NT2/D1 (cell line): ENCODE measurements at regions not wholly inside any gene's neighbourhood (a gene's known extent, or its start where the extent isn't known, plus 50 kb on each side); places are given as distances from the start of the nearest gene placed in this dataset.

Experiments used
- SUZ12 ChIP-seq: IDR thresholded peaks from 2 replicates; pipeline ENCODE4 v1.6.1; 2011; ENCODE audit not compliant: insufficient read length, insufficient read depth; ENCODE audit errors: extremely low read depth
- YY1 ChIP-seq: IDR thresholded peaks from 2 replicates; pipeline ENCODE4 v1.6.1; 2011; ENCODE audit not compliant: insufficient read length, insufficient read depth

DNA sequence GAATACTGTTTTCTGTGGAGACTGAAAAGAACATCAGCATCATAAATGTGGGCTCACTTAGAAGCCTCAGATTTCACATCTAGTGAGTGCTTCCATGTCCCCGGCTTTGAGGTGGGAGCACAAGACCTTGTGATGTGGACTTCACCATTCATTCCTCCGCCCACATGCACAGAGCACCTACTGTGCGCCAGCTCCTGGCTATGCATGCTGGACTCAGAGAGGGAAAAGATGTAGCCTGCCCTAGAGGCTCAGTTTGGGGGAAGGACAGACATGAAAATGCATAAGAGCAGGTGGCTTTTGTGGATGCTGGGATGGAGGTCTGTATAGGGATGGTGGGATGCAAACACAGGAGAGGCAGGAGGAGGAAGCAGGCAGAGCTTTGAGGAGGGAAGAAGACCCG is 65.0 kb downstream of the SERPINA3 start:
- TF ChIP-seq SUZ12 (no peak), YY1 (no peak)
